GM19452 (cell line): ENCODE measurements at regions not wholly inside any gene's neighbourhood (a gene's known extent, or its start where the extent isn't known, plus 50 kb on each side); places are given as distances from the start of the nearest gene placed in this dataset.

Experiments
- ATAC-seq: cut with Tn5 transposase; IDR thresholded peaks from one replicate; pipeline ENCODE4 v1.9.1; 2021; ENCODE audit not compliant: unreplicated experiment

DNA sequence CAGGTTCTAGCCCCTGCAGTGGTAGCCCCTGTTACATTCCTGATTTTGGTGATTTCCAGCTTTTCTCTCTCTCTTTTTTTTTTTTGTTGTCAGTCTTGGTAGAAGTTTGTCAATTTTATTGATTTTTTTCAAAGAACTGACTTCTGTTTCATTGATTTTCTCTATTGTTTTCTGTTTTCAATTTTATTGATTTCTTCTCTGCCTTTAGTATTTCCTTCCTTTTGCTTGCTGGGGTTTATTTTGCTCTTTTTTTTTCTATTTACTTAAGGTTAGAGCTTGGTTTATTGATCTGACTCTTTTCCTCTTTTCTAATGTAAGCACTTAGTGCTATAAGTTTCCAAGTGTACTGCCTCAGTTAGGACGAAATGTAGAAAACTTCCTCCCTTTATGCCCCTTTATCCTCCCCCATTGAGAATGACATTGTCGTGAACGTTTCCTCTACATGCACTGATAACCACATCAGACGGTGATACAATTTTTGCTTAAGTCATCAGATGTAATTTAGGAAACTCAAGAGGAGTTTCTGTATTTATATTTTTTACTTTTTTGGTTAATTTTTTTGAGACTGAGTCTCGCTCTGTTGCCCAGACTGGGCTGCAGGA lies 81.1 kb upstream of the HS6ST1 start:
- ATAC-seq, result no peak

DNA sequence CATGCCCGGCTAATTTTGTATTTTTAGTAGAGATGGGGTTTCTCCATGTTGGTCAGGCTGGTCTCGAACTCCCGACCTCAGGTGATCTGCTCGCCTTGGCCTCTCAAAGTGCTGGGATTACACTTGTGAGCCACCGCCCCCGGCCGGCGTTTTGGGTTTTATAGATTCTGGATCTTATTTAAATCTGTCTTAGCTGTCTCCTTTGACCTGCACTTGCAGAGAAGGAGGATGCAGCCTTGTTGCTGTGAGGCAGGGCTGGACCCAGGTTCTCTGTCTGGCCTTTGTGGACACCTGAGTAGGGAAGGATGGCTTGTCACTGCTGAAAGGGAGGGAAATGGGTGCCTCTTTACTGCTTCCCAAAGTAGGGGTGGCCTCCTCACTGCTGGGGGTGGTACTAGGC lies 83.0 kb upstream of the HS6ST1 start:
- ATAC-seq, result no peak

DNA sequence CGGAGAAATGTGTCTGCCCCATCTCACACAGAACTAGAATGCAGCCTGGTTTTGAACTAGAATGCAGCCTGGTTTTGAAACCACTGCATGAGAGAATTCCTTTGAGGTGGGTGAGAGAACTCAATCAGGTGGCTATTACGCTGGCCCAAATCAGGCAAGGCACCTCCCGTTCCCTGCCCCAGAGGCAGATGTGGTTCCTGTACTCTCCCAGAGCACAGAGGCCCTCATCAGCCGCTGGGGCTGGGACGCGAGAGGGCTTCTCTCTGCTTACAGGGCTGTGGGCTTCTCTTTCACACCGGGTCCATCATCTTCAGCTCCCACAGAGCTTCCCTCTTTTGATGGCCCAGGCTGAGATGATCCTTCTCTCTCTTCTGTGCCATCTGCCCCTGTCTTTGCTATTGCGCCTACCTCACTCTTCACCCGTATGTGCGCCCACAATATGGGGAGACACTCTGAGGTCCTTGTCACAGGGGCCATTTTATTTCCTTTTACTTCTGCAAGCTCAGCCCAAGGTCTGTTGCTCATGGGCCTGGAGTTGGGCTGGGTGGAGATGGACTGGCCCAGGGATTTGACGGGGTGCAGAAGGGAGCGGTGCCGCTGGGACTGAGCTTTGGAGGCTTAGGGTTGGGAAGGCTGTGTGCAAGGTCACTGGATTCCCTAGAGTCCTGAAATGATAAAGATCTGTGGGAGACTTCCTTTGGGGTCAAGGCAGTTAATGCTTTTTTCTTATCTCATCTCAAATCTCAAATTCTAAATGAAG lies 84.4 kb upstream of the HS6ST1 start:
- no peak for ATAC-seq

DNA sequence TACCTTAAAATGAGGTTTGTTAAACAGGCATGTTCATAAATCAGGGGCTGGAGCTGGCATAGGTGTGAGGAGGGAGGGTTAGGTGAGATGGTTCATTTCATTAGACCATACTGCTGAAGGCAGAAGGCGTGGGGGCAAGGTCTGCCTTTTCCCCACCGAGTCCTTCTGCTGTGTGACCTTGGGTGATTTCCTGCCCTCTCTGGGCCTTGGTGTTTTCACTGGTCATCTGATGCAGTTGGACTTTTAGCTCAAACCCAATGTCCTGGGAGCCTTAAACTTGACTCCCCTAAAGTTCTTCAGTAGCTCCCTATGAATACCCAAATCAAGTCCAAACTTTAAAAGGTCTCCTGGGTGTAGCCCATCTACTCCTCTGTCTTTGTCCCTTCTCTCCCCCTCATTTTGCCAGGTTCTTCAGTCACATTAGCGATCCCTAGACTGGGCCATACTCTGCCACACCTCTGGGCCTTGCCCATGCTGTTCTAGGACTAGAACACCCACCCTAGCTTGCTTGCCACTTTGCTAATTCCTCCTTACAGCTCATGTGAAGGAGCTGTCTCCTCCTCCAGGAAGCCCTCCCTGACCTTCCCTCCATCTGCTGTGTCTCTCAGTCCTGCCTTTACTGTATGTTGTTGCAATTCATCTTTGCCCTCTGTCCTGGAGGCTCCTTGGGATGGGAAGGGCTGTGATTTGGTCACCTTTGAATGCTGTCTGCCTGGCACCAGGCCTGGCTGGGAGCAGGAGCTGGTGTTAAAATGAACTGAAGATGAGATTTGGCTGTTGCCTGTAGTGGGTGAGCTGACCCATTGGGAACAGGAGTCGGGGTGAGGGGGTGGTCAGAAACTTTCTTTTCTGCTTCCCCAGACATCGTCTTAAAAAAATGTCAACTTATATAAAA lies 85.4 kb upstream of the HS6ST1 start:
- ATAC-seq, result no peak

DNA sequence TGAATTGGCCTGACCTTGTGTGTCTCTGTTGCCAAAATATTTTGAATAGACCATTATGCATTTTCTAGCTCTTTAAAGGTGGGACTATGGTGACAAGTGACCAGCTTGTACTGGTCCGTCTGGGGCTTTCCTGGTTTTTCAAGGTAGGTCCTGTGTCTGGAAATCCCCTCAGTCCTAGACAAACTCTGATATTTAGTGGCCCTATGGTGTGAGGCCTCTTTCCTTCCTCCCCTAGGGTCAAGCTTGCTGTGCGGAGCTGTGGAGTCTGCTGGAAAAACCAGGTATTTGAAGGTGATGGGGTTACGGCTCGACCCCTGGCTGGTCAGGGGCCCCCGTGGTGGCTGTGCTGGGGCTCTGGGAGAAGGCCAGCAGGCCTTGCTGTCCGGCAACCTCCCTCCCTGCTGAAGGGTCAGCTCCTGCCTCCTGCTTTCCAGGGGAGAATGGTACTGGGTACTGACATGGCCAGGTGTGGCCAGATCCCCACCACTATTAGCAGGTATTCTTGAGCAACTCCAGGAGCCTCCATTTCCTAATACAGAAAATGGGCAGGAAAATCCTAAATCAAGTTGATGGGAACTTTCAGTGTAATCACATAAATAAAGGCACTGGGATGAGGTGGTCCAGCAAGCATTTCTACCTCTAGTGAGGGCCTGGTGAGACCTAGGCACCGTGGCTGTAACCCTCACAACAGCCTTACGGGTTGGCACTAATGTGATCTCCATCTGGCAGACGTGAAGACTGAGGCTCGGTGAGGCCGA lies 86.2 kb upstream of the HS6ST1 start:
- ATAC-seq, result no peak

DNA sequence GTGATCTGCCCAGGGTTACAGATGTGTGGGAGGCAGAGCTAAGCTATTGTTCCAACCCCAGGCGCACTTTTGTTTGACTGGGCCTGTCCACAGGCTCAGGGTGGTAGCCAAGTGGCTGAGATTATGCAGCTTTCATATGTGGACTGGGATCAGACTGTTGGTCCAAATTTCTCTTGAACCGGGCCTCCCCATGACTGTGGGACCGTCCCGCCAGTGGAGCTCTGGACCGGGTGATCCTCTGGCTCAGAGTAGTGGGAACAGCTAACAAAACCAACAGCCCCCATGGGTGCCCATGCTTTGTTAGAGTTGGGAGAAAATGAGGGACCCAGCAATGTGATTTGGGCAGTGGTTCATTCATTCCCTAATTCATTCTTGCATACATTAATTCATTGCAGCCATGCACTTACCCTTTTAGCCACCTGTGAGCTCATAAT lies 86.8 kb upstream of the HS6ST1 start:
- no peak for ATAC-seq

DNA sequence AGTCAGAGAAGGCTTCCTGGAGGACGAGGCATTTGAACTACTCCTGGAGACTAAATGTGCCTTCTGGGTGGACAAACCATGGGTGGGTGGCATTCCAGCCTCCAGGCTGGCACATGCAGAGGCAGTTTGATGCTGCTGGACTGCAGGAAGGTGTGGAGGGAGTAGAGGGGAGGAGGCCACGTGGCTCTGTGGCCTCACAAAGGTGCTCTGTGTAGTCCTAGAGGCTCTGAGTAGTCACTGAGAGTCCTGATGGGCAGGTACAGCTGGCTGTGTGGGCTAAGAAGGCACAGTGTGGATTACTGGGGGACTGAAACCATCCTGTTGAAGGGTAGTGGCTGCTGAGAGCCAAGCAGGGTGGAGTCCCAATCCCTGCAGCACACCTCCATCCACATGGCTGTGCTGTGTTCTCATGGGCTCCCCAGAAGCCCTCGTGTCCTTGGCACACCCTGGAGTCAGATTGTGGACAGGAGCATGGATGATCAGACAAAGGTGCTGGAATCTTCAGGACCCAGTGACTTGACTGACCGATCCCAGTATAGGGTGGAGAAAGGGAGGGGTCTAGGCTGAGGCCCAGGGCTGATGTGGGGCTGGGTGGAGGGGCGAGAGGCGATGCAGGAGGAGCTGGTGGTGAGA lies 87.4 kb upstream of the HS6ST1 start:
- ATAC-seq, result no peak

DNA sequence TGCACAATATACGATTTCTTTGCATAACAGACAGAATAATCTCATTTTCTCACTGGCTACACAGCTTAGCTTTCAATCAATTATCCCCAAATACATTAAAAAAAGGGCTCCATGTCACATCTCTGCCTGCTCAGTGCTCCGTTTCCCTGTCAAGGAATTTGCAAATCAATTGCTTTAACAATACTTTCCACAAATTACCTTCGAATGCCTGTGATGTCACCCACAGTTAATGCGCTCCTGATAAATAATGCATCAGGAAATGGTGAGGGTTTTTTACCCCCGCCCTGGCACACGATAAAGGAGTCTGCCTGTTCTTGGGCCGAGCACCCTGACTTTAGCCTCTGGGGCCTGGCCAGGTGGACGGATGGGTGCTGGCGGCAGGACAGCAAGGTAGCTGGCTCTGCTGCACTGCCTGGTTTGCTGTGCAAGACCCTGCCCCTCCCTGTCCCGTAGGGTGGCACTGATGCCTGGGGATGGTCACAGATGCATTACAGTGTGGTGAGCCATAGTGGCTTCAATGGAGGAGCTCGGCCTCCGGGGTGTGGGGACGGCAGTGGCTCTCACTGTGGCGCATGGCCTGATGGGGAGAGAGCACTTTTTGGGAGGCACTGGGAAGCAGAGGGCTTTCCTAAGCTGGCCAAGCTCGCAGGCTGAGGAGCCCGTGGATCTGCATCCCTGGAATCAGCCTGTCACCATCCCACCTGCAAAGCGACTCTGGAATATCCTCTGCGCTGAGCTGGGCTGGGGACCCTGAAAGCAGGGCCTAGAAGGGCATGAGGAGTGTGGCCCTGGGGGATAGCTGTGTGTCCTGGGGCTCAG lies 88.3 kb upstream of the HS6ST1 start:
- ATAC-seq, result no peak

DNA sequence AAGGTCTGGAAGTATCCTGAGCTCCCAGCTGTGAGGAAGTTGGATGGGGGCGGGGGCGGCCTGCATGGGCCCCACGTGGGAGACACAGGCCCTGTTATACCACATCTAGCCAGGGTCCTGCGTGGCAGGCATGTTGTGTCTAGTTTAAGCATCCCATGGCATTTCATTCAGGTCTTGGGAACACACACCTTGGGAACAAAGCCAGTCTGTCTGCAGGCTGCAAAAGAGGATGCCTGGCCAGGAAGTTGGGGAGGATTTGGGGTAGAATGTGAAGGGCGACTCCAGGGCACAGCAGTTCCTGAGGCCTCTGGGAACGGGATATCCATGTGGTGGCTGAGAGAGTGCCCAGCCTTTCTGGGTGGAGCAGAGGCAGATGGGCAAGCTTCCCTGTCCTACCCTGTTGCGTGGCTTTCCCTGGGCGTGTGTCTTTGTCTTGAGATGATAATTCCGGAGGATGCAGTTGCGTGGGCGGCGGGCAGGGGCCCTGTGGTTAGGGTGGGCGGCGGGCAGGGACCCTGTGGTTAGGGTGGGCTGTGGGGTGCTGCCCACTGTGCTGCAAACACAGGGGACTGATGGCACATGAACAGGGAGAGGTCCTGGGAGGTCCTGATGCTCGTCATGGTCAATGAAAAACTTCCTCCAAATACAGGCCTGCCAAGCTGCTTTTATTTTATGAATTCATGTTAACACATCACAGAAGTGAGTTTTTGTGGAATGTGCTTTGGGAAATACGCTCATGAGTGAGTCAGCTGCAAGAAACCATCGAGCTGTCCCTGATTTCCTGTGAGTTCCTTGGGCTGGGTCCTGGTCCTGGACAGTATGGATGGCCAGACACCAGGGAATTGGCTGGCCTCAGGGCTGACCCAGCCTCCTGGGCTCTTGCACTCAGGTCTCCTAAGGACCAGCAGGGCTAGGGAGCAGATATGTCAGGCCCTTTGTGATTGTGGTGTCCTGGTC lies 90.0 kb upstream of the HS6ST1 start:
- no peak for ATAC-seq

DNA sequence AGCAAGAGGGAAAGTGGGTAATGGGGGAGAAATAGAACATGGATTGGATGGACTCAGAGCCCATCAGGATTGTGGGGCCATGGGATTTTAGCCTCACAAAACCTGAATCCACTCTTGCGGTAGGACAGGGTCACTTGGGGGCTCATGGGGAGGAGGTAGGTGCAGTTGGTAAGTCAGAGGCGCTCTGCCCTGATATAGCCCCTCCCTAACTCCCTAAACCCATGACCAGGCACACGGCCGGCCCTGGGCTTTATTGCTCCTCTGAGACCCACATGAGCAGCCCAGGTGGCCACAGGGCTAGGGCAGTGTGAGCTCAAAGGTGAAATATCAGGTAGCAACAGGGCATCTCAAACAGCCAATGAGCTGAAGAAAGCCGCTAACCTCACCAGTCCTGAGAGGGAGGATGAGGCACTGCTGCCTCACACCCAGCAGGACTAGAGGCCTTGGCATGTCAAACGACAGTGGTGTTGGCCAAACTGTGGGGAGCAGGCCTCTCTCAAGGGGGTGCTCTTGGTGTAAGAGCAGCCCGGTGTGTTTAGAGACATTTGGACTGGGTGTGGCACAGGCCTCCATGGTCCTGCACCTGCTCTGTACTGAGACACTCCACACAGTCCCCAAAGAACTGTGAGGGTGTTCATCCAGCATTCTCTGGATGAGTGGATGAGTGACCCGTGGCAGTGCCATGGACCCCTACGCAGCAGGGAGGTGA lies 90.8 kb upstream of the HS6ST1 start:
- ATAC-seq, result no peak

DNA sequence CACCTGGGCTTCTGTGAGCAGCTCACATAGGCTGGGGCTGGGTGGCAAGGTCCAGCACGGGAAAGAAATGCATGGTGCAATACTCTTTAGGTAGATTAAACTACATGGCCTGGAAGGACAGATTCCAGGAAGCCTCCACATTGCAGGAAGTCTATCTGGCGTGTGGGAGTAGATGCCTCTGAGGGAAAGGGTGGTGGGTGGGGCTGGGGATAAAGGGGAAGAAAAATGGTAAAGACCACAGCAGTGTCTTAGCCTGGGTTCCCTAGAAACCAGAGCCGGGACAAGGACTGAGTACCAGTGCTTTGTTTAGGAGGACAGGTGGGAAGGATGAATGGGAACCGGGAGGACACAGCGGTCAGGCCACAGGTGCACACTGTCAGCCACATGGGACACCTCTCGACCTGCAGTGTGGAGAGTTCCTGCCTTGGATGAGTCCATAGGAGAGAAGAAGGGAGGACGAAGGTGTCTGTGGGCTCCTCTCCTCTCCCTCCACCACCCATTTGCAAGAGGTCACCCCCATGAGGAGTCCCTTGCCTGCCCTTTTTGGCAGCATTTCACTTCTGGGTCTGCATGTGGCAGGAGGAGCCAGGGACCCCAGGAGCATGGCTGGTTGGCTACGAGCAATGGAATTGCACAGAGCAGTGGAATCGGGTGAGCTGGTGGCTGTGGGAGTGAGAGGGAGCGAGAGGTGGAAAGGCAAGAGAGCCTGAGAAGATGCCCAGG lies 91.5 kb upstream of the HS6ST1 start:
- no peak for ATAC-seq

DNA sequence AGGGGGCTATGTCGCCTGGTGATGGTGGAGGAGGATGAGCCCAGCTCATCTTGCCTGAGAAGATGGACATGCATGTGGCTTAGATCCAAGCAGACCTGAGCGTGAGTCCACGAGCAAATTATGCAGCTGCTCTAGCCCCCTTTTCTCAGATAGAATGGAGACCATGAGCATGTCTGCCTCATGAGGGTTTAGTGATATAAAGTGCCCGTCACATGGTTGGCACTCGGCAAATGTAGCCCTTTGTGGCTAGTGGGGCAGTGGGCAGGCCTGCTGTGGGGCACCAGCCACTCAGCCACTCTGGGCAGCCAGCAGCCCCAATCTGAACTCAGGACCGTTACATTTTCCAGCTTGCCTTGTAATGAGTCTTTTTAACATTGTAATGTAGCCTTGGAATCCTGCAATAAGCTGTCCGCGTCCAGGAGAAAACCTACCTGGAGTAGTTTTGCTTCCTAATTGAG lies 92.1 kb upstream of the HS6ST1 start:
- ATAC-seq, result no peak

DNA sequence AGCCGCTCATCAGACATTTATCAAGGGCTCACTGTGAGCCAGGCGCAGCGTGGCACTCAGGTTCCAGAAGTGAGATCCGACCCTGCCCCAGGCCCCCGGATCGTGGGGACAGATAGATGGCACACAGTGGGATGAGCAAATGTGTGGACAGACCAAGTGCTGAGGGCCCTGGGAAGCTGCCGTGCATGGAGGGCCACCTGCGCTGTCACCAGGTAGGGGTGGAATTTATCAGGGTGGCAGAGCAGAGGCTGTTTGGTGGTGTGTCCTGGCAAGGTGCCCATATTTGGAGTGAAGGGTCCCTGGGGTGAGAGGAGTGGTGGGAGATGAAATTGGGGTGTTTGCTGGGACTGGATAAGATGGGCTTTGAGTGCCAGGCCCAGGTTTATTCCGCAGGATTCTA lies 92.8 kb upstream of the HS6ST1 start:
- ATAC-seq, result no peak

DNA sequence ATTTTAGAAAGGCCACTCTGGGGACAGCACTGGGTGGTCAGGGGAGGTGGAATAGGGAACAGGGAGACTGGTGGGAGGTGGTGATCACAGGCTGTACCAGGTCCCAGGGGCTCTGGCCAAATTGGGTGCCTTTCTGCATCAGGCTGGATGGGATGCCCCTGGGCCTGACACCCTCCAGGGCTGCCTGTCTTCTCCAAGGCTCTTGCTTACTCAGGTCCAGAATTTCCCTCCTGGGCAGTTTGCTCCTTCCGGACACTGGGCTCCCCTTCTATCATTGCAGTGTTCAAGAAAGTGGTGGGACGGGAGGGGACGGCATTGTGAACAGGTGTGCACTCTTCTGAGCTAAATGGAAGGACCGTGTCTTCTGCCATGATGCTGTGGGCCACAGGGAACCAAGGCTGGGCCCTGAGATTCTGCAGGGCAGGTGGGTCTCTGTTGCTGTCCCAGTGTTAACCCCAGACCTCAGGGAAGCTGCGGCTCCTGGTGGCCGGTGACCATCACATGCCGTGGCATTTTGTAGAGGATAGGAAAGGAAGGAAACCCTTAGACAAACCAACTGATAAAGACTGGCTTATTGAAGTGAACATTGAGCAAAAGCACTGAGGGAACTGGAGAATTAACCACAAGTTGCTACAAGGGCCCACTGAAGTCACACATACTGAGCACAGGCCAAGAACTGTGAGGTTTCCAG lies 93.7 kb upstream of the HS6ST1 start:
- ATAC-seq, result no peak

DNA sequence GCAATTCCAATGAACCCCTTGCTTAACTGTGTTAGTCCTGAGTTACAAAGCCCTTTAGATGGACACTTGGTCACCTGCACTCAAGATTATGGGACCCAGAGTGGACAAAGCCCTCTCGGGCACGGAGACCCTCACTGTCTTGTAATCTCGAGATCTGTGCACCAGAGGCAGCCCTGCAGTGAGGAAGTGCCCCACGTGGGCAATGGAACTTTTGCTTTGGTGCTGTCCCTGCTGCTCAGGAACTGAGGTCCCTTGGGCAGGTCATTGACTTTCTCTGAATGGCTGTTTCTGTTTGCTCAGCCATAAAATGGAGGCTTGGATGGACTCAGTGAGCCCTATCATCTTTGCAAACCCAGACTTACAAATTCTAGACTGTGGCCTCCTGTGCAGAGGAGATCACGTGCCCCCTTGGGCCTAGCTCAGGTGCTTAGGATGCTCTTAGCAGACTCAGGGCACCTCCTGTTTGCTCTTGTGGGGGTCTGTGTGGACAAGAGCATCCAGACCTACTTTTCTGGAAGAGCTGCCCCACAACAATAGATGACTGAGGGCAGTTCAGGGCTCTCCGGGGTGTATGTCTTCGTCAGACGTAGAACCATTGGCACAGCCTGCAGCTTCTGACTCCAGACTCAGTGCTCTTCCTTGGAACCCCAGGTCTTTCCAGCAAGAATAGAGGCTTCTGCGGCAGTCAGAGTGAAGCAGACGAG lies 94.5 kb upstream of the HS6ST1 start:
- ATAC-seq, result no peak

DNA sequence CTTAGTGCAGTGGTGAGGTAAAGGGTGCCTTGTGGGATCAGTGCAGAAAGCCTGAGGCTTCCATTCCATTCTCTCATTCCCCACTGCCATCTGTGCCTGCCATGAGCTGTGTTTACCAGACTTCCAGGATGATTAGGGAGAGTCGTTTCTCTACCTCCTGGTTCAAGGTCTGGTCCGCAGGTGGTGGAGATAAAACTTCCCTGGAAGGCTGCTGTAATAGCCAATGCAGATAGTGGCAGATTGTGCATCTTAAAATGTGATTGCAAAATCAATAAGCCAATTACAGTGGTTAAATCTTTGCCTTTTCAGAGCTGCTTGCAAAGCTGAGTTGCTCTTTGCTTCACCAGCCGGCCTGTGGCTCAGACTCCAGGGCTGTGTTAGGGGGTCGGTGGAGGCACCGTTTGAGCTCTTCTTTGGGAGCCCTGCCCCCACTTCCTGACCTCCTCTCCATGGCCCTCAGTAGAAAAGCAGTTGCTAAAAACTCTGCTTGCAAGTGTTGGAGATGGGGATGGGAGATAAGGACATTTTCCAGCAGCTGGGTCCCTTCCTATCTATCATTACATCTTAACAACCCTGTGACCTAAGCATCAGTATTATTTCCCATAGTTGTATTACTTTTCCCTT lies 95.2 kb upstream of the HS6ST1 start:
- ATAC-seq, result no peak
